Ishikawa (cell line): ENCODE measurements at regions not wholly inside any gene's neighbourhood (a gene's known extent, or its start where the extent isn't known, plus 50 kb on each side); places are given as distances from the start of the nearest gene placed in this dataset.

Source experiments
- CEBPB ChIP-seq: IDR thresholded peaks from 2 replicates; pipeline ENCODE4 v1.6.1; 2012
- CREB1 ChIP-seq: IDR thresholded peaks from 2 replicates; pipeline ENCODE4 v1.6.1; 2012; ENCODE audit warnings: low read depth
- EP300 ChIP-seq: IDR thresholded peaks from 2 replicates; pipeline ENCODE4 v1.6.1; 2012; ENCODE audit warnings: borderline replicate concordance
- FOXM1 ChIP-seq: IDR thresholded peaks from 2 replicates; pipeline ENCODE4 v1.6.1; 2012; ENCODE audit warnings: low read depth, borderline replicate concordance
- MAX ChIP-seq: IDR thresholded peaks from 2 replicates; pipeline ENCODE4 v1.6.1; 2012
- NFIC ChIP-seq: IDR thresholded peaks from 2 replicates; pipeline ENCODE4 v1.6.1; 2012
- RAD21 ChIP-seq: IDR thresholded peaks from 2 replicates; pipeline ENCODE4 v1.6.1; 2012; ENCODE audit warnings: low read depth
- TAF1 ChIP-seq: IDR thresholded peaks from 2 replicates; pipeline ENCODE4 v1.6.1; 2012; ENCODE audit warnings: low read depth, mild to moderate bottlenecking
- TCF12 ChIP-seq: IDR thresholded peaks from 2 replicates; pipeline ENCODE4 v1.6.1; 2012; ENCODE audit warnings: low read depth
- TEAD4 ChIP-seq: IDR thresholded peaks from 2 replicates; pipeline ENCODE4 v1.6.1; 2012
- YY1 ChIP-seq: IDR thresholded peaks from 2 replicates; pipeline ENCODE4 v1.6.1; 2012; ENCODE audit warnings: low read depth
- ZBTB7A ChIP-seq: IDR thresholded peaks from 2 replicates; pipeline ENCODE4 v1.6.1; 2012; ENCODE audit warnings: low read depth
- TF ChIP-seq, protein P1 (sequence below): IDR thresholded peaks from 2 replicates; pipeline ENCODE4 v1.6.1; 2012; ENCODE audit warnings: low read depth, mild to moderate bottlenecking
- TF ChIP-seq, protein P2 (sequence below): IDR thresholded peaks from 2 replicates; pipeline ENCODE4 v1.6.1; 2012

- TF ChIP-seq MAX (no peak), CREB1 (no peak), YY1 (no peak), NFIC (no peak), TCF12 (no peak), RAD21 (no peak), TAF1 (no peak), TEAD4 (no peak), EP300 (no peak)
- TF ChIP-seq, protein P1, sequence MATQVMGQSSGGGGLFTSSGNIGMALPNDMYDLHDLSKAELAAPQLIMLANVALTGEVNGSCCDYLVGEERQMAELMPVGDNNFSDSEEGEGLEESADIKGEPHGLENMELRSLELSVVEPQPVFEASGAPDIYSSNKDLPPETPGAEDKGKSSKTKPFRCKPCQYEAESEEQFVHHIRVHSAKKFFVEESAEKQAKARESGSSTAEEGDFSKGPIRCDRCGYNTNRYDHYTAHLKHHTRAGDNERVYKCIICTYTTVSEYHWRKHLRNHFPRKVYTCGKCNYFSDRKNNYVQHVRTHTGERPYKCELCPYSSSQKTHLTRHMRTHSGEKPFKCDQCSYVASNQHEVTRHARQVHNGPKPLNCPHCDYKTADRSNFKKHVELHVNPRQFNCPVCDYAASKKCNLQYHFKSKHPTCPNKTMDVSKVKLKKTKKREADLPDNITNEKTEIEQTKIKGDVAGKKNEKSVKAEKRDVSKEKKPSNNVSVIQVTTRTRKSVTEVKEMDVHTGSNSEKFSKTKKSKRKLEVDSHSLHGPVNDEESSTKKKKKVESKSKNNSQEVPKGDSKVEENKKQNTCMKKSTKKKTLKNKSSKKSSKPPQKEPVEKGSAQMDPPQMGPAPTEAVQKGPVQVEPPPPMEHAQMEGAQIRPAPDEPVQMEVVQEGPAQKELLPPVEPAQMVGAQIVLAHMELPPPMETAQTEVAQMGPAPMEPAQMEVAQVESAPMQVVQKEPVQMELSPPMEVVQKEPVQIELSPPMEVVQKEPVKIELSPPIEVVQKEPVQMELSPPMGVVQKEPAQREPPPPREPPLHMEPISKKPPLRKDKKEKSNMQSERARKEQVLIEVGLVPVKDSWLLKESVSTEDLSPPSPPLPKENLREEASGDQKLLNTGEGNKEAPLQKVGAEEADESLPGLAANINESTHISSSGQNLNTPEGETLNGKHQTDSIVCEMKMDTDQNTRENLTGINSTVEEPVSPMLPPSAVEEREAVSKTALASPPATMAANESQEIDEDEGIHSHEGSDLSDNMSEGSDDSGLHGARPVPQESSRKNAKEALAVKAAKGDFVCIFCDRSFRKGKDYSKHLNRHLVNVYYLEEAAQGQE: no peak
These were observed 398.8 kb upstream of the RGS6 start for GRCh38 chr14:71533390-71533789.

DNA sequence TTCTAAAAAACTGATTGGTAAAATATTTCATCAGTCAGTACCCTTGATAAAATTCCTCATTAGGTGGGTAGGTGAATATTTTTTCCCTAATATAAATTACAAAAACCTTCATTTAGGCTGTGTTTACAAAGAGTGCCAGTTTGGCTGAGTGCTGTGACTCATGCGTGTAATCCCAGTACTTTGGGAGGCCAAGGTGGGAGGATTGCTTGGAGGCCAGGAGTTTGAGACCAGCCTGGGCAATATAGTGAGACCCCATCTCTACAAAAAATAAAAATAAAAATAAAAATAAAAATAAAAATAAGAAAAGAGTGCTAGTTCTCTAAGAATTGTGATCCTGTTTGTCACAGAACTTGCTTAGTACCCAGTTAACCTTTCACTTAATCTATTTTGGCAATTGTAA, 398.4 kb upstream of the RGS6 start:
- TF ChIP-seq ZBTB7A: no peak
- TF ChIP-seq, protein P1: no peak
- no peak for TF ChIP-seq TEAD4
- no peak for TF ChIP-seq MAX
- TF ChIP-seq, protein P2, sequence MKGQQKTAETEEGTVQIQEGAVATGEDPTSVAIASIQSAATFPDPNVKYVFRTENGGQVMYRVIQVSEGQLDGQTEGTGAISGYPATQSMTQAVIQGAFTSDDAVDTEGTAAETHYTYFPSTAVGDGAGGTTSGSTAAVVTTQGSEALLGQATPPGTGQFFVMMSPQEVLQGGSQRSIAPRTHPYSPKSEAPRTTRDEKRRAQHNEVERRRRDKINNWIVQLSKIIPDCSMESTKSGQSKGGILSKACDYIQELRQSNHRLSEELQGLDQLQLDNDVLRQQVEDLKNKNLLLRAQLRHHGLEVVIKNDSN: no peak
- TF ChIP-seq TAF1: no peak
- no peak for TF ChIP-seq NFIC

DNA sequence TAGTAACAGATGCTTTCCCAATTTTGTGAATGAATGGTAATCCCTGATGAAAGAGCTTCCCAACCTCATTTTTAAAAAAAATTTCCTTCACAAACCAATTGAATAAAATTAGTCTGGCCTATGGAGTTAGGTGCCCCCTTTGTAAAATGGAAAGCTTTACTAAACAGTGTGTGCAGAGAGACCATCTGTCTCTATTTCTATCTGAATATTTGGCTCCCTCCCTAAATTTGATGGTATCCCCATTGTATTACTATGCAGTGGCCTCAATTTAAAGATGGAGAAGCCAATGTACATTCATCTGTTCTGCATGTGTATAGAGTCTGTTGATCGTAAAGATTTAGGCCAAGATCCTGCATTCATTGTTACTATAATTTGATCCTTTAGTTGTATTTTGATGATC, 397.7 kb upstream of the RGS6 start:
- TF ChIP-seq MAX (no peak), YY1 (no peak), TAF1 (no peak), CEBPB (no peak), RAD21 (no peak), NFIC (no peak), ZBTB7A (no peak), FOXM1 (no peak), TCF12 (no peak)
- TF ChIP-seq, protein P1: no peak
- TF ChIP-seq, protein P2: no peak

DNA sequence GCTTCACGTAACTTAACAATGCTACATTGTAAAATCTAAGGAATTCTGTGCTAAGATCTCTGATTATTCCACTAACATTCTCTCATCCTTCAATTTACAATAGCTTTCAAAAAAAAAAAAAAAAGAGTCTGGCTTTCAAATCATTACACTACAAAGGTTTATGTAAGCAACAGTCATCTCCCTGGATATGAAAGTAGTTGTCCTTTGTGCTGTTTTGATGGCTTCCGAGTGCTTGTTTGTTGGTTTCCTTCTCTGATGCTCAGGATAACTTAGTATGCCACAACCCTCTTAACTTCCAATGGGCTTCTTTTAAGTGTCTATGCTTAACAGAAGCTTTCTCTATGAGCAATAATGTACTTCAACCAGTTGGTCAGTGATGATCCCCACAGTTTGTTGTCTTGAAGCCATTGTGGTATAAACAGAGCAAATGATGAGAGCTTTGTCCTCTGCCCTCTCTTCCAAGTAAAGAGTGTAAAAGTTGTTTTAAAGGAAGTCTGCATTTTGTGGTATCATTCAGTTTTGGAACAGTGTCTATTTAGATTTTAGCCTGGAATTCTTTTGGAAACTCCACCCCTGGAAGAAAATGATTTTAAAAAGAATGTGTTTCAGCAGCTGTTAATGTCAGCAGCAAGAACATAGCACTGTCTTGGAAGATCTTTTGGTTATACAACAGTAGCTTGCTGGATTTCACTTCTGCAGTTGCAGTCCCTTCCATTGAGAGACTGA, 396.1 kb upstream of the RGS6 start:
- TF ChIP-seq NFIC: no peak
- TF ChIP-seq, protein P2: no peak
